PC-3 (cell line): ENCODE measurements at regions not wholly inside any gene's neighbourhood (a gene's known extent, or its start where the extent isn't known, plus 50 kb on each side); places are given as distances from the start of the nearest gene placed in this dataset.

ENCODE experiments used
- CTCF ChIP-seq: fragments of 300-600 bp; sonication (generic); conservative IDR thresholded peaks from 2 replicates; pipeline ENCODE4 v1.5.1; 2017; ENCODE audit warnings: antibody characterized with exemption, low read depth, mild to moderate bottlenecking, low read length
- EZH2 ChIP-seq: fragments of 300-600 bp; sonication (generic); IDR thresholded peaks from one replicate; pipeline ENCODE4 v1.6.1; 2017; ENCODE audit warnings: antibody characterized with exemption, mild to moderate bottlenecking, low read length; ENCODE audit not compliant: unreplicated experiment
- EZH2phosphoT487 ChIP-seq: fragments of 300-600 bp; sonication (generic); IDR thresholded peaks from 2 replicates; pipeline ENCODE4 v1.6.1; 2018; ENCODE audit warnings: mild to moderate bottlenecking, antibody characterized with exemption, low read length, borderline replicate concordance

- TF ChIP-seq CTCF (no peak), EZH2 (no peak), EZH2phosphoT487 (no peak)
Measured at GRCh38 chr3:36011791-36012190, 368.5 kb upstream of the STAC start.
